SK-N-MC (cell line): ENCODE measurements at regions not wholly inside any gene's neighbourhood (a gene's known extent, or its start where the extent isn't known, plus 50 kb on each side); places are given as distances from the start of the nearest gene placed in this dataset.

Experiments
- EZH2 ChIP-seq: fragments of 200-600 bp; sonication (generic); IDR thresholded peaks from one replicate; pipeline ENCODE4 v1.6.1; 2017; ENCODE audit warnings: antibody characterized with exemption
- POLR2AphosphoS5 ChIP-seq: IDR thresholded peaks from 2 replicates; pipeline ENCODE4 v1.6.1; 2012; ENCODE audit warnings: mild to moderate bottlenecking, low read depth, low read length, borderline replicate concordance

DNA sequence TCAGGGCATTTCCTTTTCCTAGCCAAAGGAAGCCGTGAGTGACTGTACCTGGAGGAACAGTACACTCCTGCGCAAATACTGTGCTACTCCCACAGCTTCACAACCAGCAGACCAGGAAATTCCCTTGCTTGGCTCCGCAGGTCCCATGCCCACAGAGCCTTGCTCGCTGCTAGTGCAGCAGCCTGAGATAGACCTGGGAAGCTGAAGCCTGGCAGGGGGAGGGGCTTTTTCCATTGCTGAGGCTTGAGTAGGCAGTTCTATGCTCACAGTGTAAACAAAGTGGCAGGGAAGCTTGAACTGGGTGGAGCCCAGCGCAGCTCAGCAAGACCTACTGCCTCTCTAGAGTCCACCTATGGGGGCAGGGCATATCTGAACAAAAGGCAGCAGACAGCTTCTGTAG lies 291.2 kb downstream of the HGF start:
- no peak for TF ChIP-seq POLR2AphosphoS5
- no peak for TF ChIP-seq EZH2
